SH-SY5Y (cell line): ENCODE measurements at regions not wholly inside any gene's neighbourhood (a gene's known extent, or its start where the extent isn't known, plus 50 kb on each side); places are given as distances from the start of the nearest gene placed in this dataset.

Experiments
- GATA2 ChIP-seq: IDR thresholded peaks from 2 replicates; pipeline ENCODE4 v1.6.1; 2011; ENCODE audit warnings: mild to moderate bottlenecking, low read depth, low read length
- GATA3 ChIP-seq: IDR thresholded peaks from 2 replicates; pipeline ENCODE4 v1.6.1; 2011; ENCODE audit warnings: low read depth, mild to moderate bottlenecking, low read length, moderate library complexity

GRCh38 chr6:110543106-110543505 is 66.7 kb upstream of the SLC22A16 start:
- TF ChIP-seq GATA2 (no peak), GATA3 (no peak)

GRCh38 chr6:110542311-110543024 is 66.1 kb upstream of the SLC22A16 start:
- TF ChIP-seq GATA2: peak; percentile 19; the same call in 1 of the 2 replicates
- TF ChIP-seq GATA3: no peak

- TF ChIP-seq GATA2 (peak; percentile 13; the same call in 1 of the 2 replicates), GATA3 (no peak)
Measured at GRCh38 chr6:110541701-110542309, 65.4 kb upstream of the SLC22A16 start.

- TF ChIP-seq GATA3 (no peak), GATA2 (no peak)
Measured at GRCh38 chr6:110538416-110539160, 62.2 kb upstream of the SLC22A16 start.

- TF ChIP-seq GATA3: no peak
- no peak for TF ChIP-seq GATA2
Measured at GRCh38 chr6:110537208-110538123, 61.1 kb upstream of the SLC22A16 start.

GRCh38 chr6:110534731-110535492 is 58.5 kb upstream of the SLC22A16 start:
- TF ChIP-seq GATA2 (no peak), GATA3 (no peak)

GRCh38 chr6:110532431-110532830 is 56.0 kb upstream of the SLC22A16 start:
- no peak for TF ChIP-seq GATA3

GRCh38 chr6:110530671-110531070 is 54.3 kb upstream of the SLC22A16 start:
- TF ChIP-seq GATA2 (no peak), GATA3 (no peak)

GRCh38 chr6:110529907-110530306 is 53.5 kb upstream of the SLC22A16 start:
- TF ChIP-seq GATA3 (no peak), GATA2 (no peak)

- TF ChIP-seq GATA2: no peak
- TF ChIP-seq GATA3: no peak
Measured at GRCh38 chr6:110529355-110529754, 52.9 kb upstream of the SLC22A16 start.

GRCh38 chr6:110528930-110529325 is 52.5 kb upstream of the SLC22A16 start:
- TF ChIP-seq GATA3: no peak
- TF ChIP-seq GATA2: no peak

GRCh38 chr6:110528101-110528929 is 51.9 kb upstream of the SLC22A16 start:
- TF ChIP-seq GATA3 (no peak), GATA2 (no peak)
